A673 (cell line): ENCODE measurements at regions not wholly inside any gene's neighbourhood (a gene's known extent, or its start where the extent isn't known, plus 50 kb on each side); places are given as distances from the start of the nearest gene placed in this dataset.

Experiments
- BruUV-seq: library from RNA; stranded (reverse); fragments of 400-500 nt; replicated peaks from 2 replicates; lab custom pipeline; 2021; lab: Mats Ljungman, UMichigan
- CTCF ChIA-PET: fragments of 300-600 bp; sonication (Branson Sonifier 250); formaldehyde crosslinking; loops from one replicate; lab custom pipeline; 2022; ENCODE audit warnings: antibody characterized with exemption; lab: Charles Lee
- POLR2A ChIA-PET: fragments of 300-600 bp; sonication (Branson Sonifier 250); formaldehyde crosslinking; loops from one replicate; lab custom pipeline; 2022; ENCODE audit warnings: antibody characterized with exemption; ENCODE audit not compliant: low non-redundant PET; lab: Charles Lee
- DNase-seq: peaks from one replicate; pipeline ENCODE4 v3.0.0-alpha.2; 2015; ENCODE audit warnings: low spot score
- H3K27ac ChIP-seq: fragments of 200-600 bp; sonication (generic); 2 replicates; pipeline ENCODE4 v1.5.1; 2016; ENCODE audit warnings: mixed run types, low read depth, mild to moderate bottlenecking, mixed read lengths, antibody characterized with exemption, low read length; ENCODE audit not compliant: poor library complexity, severe bottlenecking
- H3K27me3 ChIP-seq: fragments of 200-600 bp; sonication (generic); replicated peaks from 2 replicates; pipeline ENCODE4 v1.6.1; 2017; ENCODE audit warnings: mixed run types, low read depth, mild to moderate bottlenecking, mixed read lengths, antibody characterized with exemption, low read length; ENCODE audit not compliant: insufficient read depth, poor library complexity
- H3K36me3 ChIP-seq: fragments of 200-600 bp; sonication (generic); 2 replicates; pipeline ENCODE4 v1.6.1; 2016; ENCODE audit warnings: mixed run types, mild to moderate bottlenecking, mixed read lengths, antibody characterized with exemption, low read length; ENCODE audit not compliant: insufficient read depth, poor library complexity, severe bottlenecking
- H3K4me1 ChIP-seq: fragments of 200-600 bp; sonication (generic); 2 replicates; pipeline ENCODE4 v1.6.1; 2017; ENCODE audit warnings: mixed run types, mild to moderate bottlenecking, mixed read lengths, antibody characterized with exemption, low read length; ENCODE audit not compliant: insufficient read depth, poor library complexity, severe bottlenecking
- H3K4me3 ChIP-seq: fragments of 200-600 bp; sonication (generic); 2 replicates; pipeline ENCODE4 v1.5.1; 2016; ENCODE audit warnings: low read depth, mixed run types, mild to moderate bottlenecking, mixed read lengths, low read length; ENCODE audit not compliant: poor library complexity, severe bottlenecking
- H3K9me3 ChIP-seq: fragments of 200-600 bp; sonication (generic); 2 replicates; pipeline ENCODE4 v1.6.1; 2016; ENCODE audit warnings: mixed run types, low read depth, mild to moderate bottlenecking, mixed read lengths, antibody characterized with exemption, low read length; ENCODE audit not compliant: poor library complexity, severe bottlenecking
- CTCF ChIP-seq: fragments of 300-800, 200-600 bp; sonication (generic); conservative IDR thresholded peaks from 2 replicates; pipeline ENCODE4 v1.5.1; 2017; ENCODE audit warnings: low read depth, mild to moderate bottlenecking, antibody characterized with exemption, low read length, moderate library complexity, mixed read lengths
- EZH2 ChIP-seq: fragments of 200-600 bp; sonication (generic); IDR thresholded peaks from 2 replicates; pipeline ENCODE4 v1.6.1; 2017; ENCODE audit warnings: borderline replicate concordance, low read depth, mild to moderate bottlenecking, mixed read lengths, antibody characterized with exemption, low read length; ENCODE audit not compliant: poor library complexity, severe bottlenecking
- intact Hi-C: fragments of 100-400 bp; cut with micrococcal nuclease; formaldehyde crosslinking; loops from one replicate; pipeline ENCODE4 v1.10.0; 2022; ENCODE audit not compliant: unreplicated experiment

- Histone ChIP-seq H3K4me3 (no peak overlapping the region), H3K4me1 (no peaks in the 10 kb centered on the region), H3K27me3 (no peaks in the 10 kb centered on the region), H3K27ac (no peak overlapping the region), H3K36me3 (no peaks in the 10 kb centered on the region), H3K9me3 (no peaks in the 10 kb centered on the region)
- intact Hi-C loops = no loop called here
- DNase-seq = no peak
- ChIA-PET POLR2A (no interaction called here), CTCF (no interaction called here)
- TF ChIP-seq EZH2 = no peak
- TF ChIP-seq CTCF = no peak
- BruUV-seq = no TSS peak
Measured at GRCh38 chr11:39113606-39114005, 2345.8 kb downstream of the LRRC4C start.

DNA sequence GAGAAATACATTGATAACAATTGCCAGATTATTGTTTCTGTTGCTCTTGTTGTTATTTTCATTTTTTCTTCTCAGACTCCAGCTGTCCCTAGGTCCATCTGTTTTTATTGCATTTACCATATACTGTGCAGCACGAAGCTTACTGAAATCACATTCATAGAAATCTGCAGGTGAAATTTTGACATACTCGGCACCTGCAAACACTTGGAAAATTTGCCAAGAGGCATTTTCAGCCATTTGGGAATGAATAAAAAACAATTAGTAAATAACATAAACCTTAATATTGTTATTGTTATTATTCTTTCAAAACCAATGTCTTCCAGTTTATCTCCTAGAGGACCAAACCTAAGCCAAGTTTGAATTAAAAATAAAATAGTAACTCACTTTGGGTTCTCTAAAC lies 2357.2 kb downstream of the LRRC4C start:
- BruUV-seq = no TSS peak
- CTCF ChIA-PET = no interaction called here
- Histone ChIP-seq H3K36me3 (no peaks in the 10 kb centered on the region), H3K4me3 (no peak overlapping the region), H3K4me1 (no peaks in the 10 kb centered on the region), H3K9me3 (peaks cover 21% of the 10 kb centered on the region), H3K27ac (no peak overlapping the region), H3K27me3 (no peaks in the 10 kb centered on the region)
- intact Hi-C loops = no loop called here
- DNase-seq = no peak
- TF ChIP-seq CTCF (no peak), EZH2 (no peak)
- POLR2A ChIA-PET = no interaction called here

- no peaks in the 10 kb centered on the region for H3K36me3 ChIP-seq
- no peaks in the 10 kb centered on the region for H3K9me3 ChIP-seq
- ChIA-PET POLR2A (no interaction called here), CTCF (no interaction called here)
- no peaks in the 10 kb centered on the region for H3K4me1 ChIP-seq
- BruUV-seq = no TSS peak
- intact Hi-C loops = no loop called here
- DNase-seq = no peak
- H3K4me3 ChIP-seq = no peak overlapping the region
- no peak overlapping the region for H3K27ac ChIP-seq
- no peak for TF ChIP-seq CTCF
- TF ChIP-seq EZH2 = no peak
- no peaks in the 10 kb centered on the region for H3K27me3 ChIP-seq
Measured at GRCh38 chr11:39078465-39078864, 2381.0 kb downstream of the LRRC4C start.
